Naive thymus-derived CD8-positive, alpha-beta T cell (primary cell): ENCODE measurements at regions not wholly inside any gene's neighbourhood (a gene's known extent, or its start where the extent isn't known, plus 50 kb on each side); places are given as distances from the start of the nearest gene placed in this dataset.
"Not testable (repeated sequence)": the region's sequence is repeated elsewhere in the genome, so short reads cannot be mapped to it uniquely, and the experiment has no call there.

Source experiments
- ATAC-seq, 2 donors: fragments of 150-1000 bp; cut with Tn5 transposase in 1 of 2; sonication (Bioruptor Pico), chemical (Tn5 transposase) in 1 of 2; 1 replicate in 1 of 2; 2 replicates in 1 of 2; pipeline ENCODE4 v1.10.0; 2021; ENCODE audit warnings: mild to moderate bottlenecking in 2 of 2, moderate library complexity in 2 of 2
- POLR2A ChIA-PET: fragments of 350-600 bp; sonication (Branson Sonifier 250); formaldehyde crosslinking; loops from one replicate; lab custom pipeline; 2021; ENCODE audit warnings: antibody characterized with exemption; lab: Charles Lee
- DNase-seq, 10 donors: peaks; one replicate each; pipeline versions ENCODE4 v3.0.0 to v3.0.0-alpha.2; 2020 to 2022
- H3K27ac Mint-ChIP-seq, 10 donors: one replicate each; pipeline ENCODE4 v1.8.0; 2020 to 2022; ENCODE audit warnings: mild to moderate bottlenecking in 10 of 10, mixed read lengths in 10 of 10, moderate library complexity in 4 of 10, inconsistent platforms in 1 of 10
- H3K27me3 Mint-ChIP-seq, 5 donors: one replicate each; pipeline ENCODE4 v1.8.0; 2021 to 2022; ENCODE audit warnings: mixed read lengths in 5 of 5
- H3K36me3 Mint-ChIP-seq, 3 donors: one replicate each; pipeline ENCODE4 v1.8.0; 2020 to 2022; ENCODE audit warnings: mixed read lengths in 3 of 3, mild to moderate bottlenecking in 2 of 3, inconsistent platforms in 1 of 3
- H3K4me1 Mint-ChIP-seq, 4 donors: one replicate each; pipeline ENCODE4 v1.8.0; 2021 to 2022; ENCODE audit warnings: mixed read lengths in 4 of 4
- H3K4me3 Mint-ChIP-seq, 10 donors: one replicate each; pipeline ENCODE4 v1.8.0; 2020 to 2022; ENCODE audit warnings: mild to moderate bottlenecking in 10 of 10, mixed read lengths in 10 of 10, moderate library complexity in 6 of 10, inconsistent platforms in 1 of 10
- H3K9me3 Mint-ChIP-seq, 9 donors: one replicate each; pipeline ENCODE4 v1.8.0; 2020 to 2022; ENCODE audit warnings: mixed read lengths in 9 of 9, mild to moderate bottlenecking in 3 of 9, inconsistent platforms in 1 of 9, moderate library complexity in 1 of 9

DNA sequence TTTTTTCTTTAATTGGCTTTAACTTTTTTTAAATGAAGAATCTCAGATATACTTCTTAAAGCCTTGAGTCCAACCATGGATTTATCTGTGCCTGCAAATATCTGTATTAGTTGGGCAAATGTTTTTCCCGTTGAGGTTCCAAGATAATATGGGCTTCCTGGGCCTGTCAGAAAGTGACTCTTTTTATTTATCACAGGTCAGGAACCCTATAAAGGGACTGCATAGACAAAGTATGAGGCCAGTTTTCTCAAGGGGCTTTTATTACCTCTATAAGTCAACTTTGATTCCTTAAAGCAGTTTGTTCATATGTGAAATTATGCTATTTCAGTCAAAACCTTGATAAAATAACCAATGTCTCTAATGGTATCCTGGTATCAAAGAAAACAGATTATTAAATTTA lies 80.2 kb upstream of the BMP2K start:
- no peak overlapping the region for H3K4me3 Mint-ChIP-seq
- no peaks in the 10 kb centered on the region for H3K36me3 Mint-ChIP-seq
- H3K9me3 Mint-ChIP-seq, result peaks cover 0 to 2% (median 0%) of the 10 kb centered on the region in 9 donors
- peaks cover 2 to 12% (median 7%) of the 10 kb centered on the region in 4 donors for H3K4me1 Mint-ChIP-seq
- POLR2A ChIA-PET, result no interaction called here
- DNase-seq, result no peak
- no peak overlapping the region for H3K27ac Mint-ChIP-seq
- H3K27me3 Mint-ChIP-seq, result no peaks in the 10 kb centered on the region
- ATAC-seq, result no peak

DNA sequence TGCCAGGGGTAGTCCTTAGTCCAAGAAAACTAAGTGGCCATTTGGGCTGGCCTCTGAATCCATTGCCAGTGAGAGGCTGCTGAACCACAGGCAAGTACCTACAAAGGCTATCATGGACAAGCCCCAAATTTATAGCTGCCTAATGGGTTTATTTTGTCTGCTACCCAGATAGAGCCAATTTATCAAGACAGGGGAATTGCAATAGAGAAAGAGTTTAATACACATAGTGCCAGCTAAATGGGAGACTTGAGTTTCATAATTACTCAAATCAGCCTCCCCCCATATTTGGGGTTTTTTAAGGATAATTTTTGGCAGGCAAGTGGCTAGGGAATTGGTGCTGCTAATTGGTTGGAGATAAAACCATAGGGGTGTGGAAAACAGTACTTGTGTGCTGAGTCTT lies 73.1 kb upstream of the BMP2K start:
- Mint-ChIP-seq H3K4me1 (peaks cover 0 to 10% (median 0%) of the 10 kb centered on the region in 4 donors), H3K4me3 (no peak overlapping the region), H3K27me3 (no peaks in the 10 kb centered on the region), H3K9me3 (peaks cover 0 to 24% (median 18%) of the 10 kb centered on the region in 9 donors), H3K36me3 (peaks cover 0 to 20% (median 12%) of the 10 kb centered on the region in 3 donors), H3K27ac (no peak overlapping the region)
- POLR2A ChIA-PET, result no interaction called here
- DNase-seq, result no peak
- ATAC-seq, result no peak

DNA sequence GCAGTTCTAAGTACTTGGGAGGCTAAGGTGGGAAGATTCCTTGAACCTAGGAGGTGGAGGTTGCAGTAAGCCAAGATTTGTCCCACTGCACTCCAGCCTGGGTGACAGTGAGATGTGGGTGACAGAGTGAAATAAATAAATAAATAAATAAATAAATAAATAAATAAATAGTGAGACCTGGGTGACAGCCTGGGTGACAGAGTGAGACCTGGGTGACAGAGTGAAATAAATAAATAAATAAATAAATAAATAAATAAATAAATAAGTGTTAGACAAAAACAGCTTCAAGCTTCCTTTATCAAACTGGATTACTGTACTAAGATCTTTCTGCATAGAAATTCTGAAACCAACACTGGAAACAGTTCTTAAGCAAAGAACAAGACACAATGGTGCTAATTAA lies 71.8 kb upstream of the BMP2K start:
- no peak overlapping the region for H3K4me3 Mint-ChIP-seq
- POLR2A ChIA-PET, result no interaction called here
- no peaks in the 10 kb centered on the region for H3K27me3 Mint-ChIP-seq
- peaks cover 0 to 10% (median 0%) of the 10 kb centered on the region in 4 donors for H3K4me1 Mint-ChIP-seq
- peaks cover 0 to 20% (median 12%) of the 10 kb centered on the region in 3 donors for H3K36me3 Mint-ChIP-seq
- ATAC-seq (no peak), DNase-seq (no peak)
- H3K9me3 Mint-ChIP-seq, result peaks cover 0 to 24% (median 18%) of the 10 kb centered on the region in 9 donors
- no peak overlapping the region for H3K27ac Mint-ChIP-seq

DNA sequence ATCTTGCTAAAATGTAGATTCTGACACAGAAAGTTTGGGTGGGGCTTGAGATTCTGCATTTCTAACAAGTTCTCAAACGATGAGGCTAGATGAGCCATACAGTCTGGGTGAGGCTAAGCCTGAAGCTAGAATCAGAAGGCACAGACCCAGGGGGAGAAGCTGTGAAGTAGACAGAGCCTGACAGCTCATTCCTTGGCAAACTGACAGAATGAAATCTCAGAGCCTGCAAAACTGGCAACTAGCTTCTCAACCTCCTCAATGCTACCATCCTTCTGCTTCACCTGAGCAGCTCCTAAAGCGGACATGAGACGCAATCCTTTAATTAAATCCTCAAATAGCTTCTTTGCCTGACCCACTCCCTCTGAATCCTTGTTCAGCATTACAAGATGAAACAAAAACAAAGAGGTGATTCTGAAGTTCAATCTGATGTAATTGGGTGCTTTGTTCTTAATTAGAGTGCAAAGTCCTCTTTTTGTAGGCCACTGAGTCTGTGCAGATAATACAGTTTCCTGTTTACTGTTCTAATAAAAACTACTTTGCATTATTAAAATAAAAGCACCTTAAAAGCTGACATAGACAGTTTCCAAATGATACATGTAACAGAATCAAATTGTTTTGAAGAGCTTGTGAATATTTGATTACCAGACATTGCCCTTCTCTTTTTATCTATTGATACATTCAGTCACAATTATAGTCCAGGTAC lies 71.0 kb upstream of the BMP2K start:
- DNase-seq, result no peak
- ATAC-seq, result no peak
- POLR2A ChIA-PET, result no interaction called here
- H3K27ac Mint-ChIP-seq, result no peak overlapping the region
- H3K4me3 Mint-ChIP-seq, result no peak overlapping the region
- no peaks in the 10 kb centered on the region for H3K27me3 Mint-ChIP-seq
- H3K4me1 Mint-ChIP-seq, result peaks cover 0 to 10% (median 0%) of the 10 kb centered on the region in 4 donors
- peaks cover 0 to 24% (median 18%) of the 10 kb centered on the region in 9 donors for H3K9me3 Mint-ChIP-seq
- peaks cover 0 to 20% (median 12%) of the 10 kb centered on the region in 3 donors for H3K36me3 Mint-ChIP-seq

DNA sequence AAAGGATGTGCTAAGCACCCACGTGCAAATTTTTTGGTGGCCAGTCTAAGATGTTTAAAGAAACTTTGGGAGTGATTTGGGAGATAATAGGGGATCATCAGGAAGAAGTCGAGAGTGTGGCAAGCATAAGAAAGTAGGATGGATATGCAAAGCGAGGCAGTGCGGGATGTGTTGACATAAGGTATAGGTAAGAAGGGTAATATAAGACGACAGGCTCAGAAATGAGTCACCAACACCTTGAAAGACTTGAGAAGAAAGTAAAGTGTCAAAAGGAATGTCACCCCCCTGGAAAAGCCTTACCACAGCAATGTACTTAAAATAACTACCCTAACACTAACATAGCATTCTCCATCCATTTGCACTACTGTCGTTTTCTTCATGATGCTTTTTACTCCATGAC lies 69.8 kb upstream of the BMP2K start:
- Mint-ChIP-seq H3K27me3 (no peaks in the 10 kb centered on the region), H3K4me1 (peaks cover 0 to 10% (median 0%) of the 10 kb centered on the region in 4 donors), H3K4me3 (no peak overlapping the region), H3K9me3 (peaks cover 0 to 22% (median 17%) of the 10 kb centered on the region in 9 donors), H3K36me3 (peaks cover 0 to 20% (median 12%) of the 10 kb centered on the region in 3 donors), H3K27ac (no peak overlapping the region)
- no peak for ATAC-seq
- POLR2A ChIA-PET, result no interaction called here
- DNase-seq, result no peak

DNA sequence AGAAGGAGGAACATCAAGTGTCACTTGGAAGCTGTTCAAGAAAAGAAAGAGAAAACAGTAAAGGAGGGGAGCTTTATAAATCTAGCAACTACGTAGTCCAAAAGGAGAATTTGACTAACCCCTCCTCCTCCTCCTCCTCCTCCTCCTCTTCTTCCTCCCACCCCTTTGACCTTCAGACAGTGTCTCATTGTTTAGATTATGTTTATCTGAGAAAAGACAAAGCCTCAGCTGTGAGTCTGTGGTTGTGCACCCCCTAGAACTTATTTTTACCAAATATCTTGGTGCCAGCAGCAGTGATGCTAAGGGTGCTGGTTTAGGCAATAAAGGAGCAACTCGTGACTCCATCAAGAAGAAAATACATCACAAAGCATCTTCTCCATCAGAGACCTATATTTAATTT lies 68.9 kb upstream of the BMP2K start:
- Mint-ChIP-seq H3K36me3 (peaks cover 0 to 15% (median 11%) of the 10 kb centered on the region in 3 donors), H3K9me3 (peaks cover 0 to 17% (median 13%) of the 10 kb centered on the region in 9 donors), H3K4me3 (no peak overlapping the region), H3K4me1 (peaks cover 0 to 10% (median 0%) of the 10 kb centered on the region in 4 donors), H3K27ac (no peak overlapping the region), H3K27me3 (no peaks in the 10 kb centered on the region)
- POLR2A ChIA-PET, result no interaction called here
- ATAC-seq (no peak), DNase-seq (no peak)

DNA sequence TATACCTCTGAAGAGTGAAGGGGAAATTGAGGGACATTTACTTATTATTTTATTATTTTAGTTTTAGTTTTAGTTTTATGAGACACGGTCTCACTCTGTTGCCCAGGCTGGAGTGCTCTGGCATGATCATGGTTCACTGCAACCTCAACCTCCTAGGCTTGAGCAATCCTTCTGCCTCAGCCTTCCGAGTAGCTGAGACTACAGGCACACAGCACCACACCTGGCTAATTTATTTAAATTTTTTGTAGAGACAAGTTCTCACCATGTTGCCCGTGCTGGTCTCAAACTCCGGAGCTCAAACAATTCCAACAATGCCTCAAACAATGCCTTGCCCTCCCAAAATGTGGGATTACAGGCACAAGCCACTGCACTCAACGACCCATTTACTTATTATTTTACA lies 68.4 kb upstream of the BMP2K start:
- DNase-seq, result no peak
- no peak for ATAC-seq
- peaks cover 0 to 11% (median 5%) of the 10 kb centered on the region in 3 donors for H3K36me3 Mint-ChIP-seq
- H3K4me1 Mint-ChIP-seq, result peaks cover 0 to 10% (median 0%) of the 10 kb centered on the region in 4 donors
- no peak overlapping the region for H3K27ac Mint-ChIP-seq
- H3K9me3 Mint-ChIP-seq, result peaks cover 0 to 11% (median 8%) of the 10 kb centered on the region in 9 donors
- H3K4me3 Mint-ChIP-seq, result no peak overlapping the region
- POLR2A ChIA-PET, result no interaction called here
- no peaks in the 10 kb centered on the region for H3K27me3 Mint-ChIP-seq

DNA sequence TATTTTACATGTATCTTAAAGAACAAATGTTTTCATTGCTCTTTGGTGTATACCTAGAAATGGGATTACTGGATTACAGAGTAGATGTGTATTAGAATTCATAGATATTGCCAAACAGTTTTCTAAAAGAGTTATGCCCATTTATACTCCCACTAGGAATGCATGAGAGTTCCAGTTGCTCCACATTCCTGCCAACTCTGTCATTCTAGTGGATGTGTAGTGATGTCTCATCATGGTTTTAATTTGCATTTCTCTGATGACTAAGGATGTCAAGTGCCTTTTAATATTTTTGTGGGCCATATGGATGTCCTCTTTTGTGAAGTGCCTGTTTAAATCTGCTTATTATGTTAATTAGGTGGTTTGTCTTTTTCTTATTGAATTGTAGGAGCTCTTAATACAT lies 65.6 kb upstream of the BMP2K start:
- peaks cover 0 to 9% (median 0%) of the 10 kb centered on the region in 4 donors for H3K4me1 Mint-ChIP-seq
- H3K9me3 Mint-ChIP-seq, result no peaks in the 10 kb centered on the region
- peaks cover 0 to 2% (median 0%) of the 10 kb centered on the region in 3 donors for H3K36me3 Mint-ChIP-seq
- ATAC-seq, result no peak
- no peak overlapping the region for H3K27ac Mint-ChIP-seq
- DNase-seq, result no peak
- POLR2A ChIA-PET, result no interaction called here
- no peaks in the 10 kb centered on the region for H3K27me3 Mint-ChIP-seq
- H3K4me3 Mint-ChIP-seq, result no peak overlapping the region

DNA sequence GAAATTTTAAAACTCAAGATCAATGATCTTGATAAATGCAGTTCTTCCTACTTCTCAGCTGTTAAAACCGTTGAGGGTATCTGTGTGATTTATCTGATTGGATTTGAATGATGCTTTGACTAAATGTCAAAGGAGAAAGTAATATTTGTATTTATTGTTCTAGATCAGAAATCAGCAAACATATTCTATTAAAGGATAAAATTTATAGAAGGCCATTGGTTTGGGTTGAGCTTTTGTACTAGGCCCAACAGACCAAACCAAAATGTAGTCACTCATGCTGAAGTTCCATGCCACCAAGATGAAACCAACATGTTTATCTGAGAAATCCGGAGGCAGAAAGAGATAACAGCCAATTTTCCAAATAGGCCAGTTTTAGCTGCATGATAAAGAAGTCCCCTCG lies 64.5 kb upstream of the BMP2K start:
- POLR2A ChIA-PET, result no interaction called here
- Mint-ChIP-seq H3K4me3 (no peak overlapping the region), H3K9me3 (no peaks in the 10 kb centered on the region), H3K4me1 (peaks cover 0 to 7% (median 0%) of the 10 kb centered on the region in 4 donors), H3K36me3 (peaks cover 0 to 2% (median 0%) of the 10 kb centered on the region in 3 donors), H3K27ac (no peak overlapping the region), H3K27me3 (peaks cover 0 to 7% (median 0%) of the 10 kb centered on the region in 5 donors)
- DNase-seq, result no peak
- ATAC-seq, result no peak

DNA sequence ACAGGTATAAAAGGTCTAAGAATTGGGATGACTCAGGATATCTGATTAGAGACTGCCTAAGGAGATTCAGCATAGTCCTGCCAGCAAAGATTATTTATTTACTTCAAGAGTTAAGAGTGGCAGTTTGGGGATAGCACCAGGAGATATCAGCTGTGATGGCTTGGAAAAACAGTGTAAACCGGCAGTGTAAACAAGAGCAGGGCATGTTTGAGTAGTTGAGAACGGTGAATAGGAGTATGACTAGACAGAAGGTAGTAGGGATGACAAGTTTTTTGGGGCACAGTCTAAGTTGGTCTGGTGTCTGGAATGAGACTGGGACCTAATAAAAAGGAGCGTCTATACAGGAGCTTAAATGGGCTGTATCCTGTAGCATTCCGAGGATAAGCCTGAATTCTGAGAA lies 61.6 kb upstream of the BMP2K start:
- H3K36me3 Mint-ChIP-seq, H3K27ac Mint-ChIP-seq, H3K4me3 Mint-ChIP-seq, H3K9me3 Mint-ChIP-seq, H3K4me1 Mint-ChIP-seq, DNase-seq, POLR2A ChIA-PET, ATAC-seq: not testable (repeated sequence)
- H3K27me3 Mint-ChIP-seq, result peaks cover 0 to 14% (median 0%) of the 10 kb centered on the region in 5 donors

DNA sequence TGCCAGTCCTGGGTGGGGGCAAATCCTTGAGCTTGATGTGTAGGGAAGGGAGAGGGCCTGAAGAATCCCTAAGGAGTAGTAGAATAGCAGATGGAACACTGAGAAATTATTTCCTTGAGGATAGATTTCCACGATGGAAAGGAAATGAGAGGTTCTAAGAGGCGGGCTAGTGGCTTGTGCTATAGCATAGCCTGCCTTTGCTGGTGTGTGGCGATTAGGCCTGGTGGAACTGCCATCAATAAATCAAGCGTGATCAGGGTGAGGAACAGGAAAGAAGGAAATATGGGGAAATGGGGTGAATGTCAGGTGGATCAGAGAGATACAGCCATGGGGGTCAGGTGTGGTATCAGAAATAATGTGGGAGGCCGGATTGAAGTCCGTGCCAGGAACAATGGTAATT lies 60.8 kb upstream of the BMP2K start:
- H3K9me3 Mint-ChIP-seq, H3K36me3 Mint-ChIP-seq, H3K4me1 Mint-ChIP-seq, H3K4me3 Mint-ChIP-seq, DNase-seq, POLR2A ChIA-PET, ATAC-seq: not testable (repeated sequence)
- peak overlapping the region in 1 of 10 donors; percentile 53 for H3K27ac Mint-ChIP-seq
- peaks cover 0 to 14% (median 0%) of the 10 kb centered on the region in 5 donors for H3K27me3 Mint-ChIP-seq

DNA sequence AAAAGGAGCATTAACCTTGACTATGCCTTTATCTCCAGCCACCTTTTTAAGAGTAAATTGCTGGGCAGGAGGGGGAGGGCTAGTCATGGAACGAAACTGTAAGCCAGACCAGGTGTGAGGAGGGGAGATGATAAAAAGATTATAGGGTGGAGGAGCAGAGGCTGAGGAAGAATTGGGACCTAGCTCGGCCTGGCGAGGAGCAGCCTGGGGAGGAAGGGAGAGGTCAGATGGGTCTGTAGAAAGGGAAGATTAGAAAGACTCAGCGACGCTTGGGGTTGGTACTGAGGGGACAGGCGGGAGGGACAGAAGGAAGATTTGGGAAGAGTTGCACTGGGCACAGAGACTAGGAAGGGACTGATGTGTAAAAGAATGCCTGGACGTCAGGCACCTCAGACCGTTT lies 58.4 kb upstream of the BMP2K start:
- Mint-ChIP-seq H3K27ac (peak overlapping the region in 1 of 10 donors; percentile 62), H3K27me3 (peaks cover 0 to 14% (median 0%) of the 10 kb centered on the region in 5 donors), H3K4me1 (peaks cover 9 to 22% (median 15%) of the 10 kb centered on the region in 4 donors)
- H3K4me3 Mint-ChIP-seq, DNase-seq, POLR2A ChIA-PET, H3K36me3 Mint-ChIP-seq, ATAC-seq, H3K9me3 Mint-ChIP-seq: not testable (repeated sequence)

DNA sequence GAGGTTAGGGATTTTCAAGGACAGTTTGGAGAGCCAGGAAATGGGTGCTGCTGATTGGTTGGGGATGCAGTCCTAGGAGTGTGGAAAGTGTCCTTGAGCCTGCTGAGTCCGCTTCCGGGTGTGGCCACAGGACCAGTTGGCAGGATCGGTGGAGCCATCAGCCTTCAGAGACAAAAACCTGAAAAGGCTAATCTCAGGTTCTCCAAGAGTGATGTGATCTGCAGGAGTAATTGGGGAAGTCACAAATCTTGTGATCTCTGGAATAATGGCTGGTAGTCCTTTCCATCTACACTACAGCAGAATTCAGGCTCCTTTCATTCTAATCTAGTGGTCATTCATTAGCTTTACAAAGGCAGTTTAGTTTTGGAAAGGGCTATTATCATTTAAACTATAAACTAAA lies 55.9 kb upstream of the BMP2K start:
- DNase-seq (no peak), ATAC-seq (no peak)
- Mint-ChIP-seq H3K27me3 (peaks cover 0 to 14% (median 0%) of the 10 kb centered on the region in 5 donors), H3K4me1 (peaks cover 9 to 22% (median 15%) of the 10 kb centered on the region in 4 donors), H3K27ac (peak overlapping the region in 1 of 10 donors; percentile 14), H3K4me3 (peak overlapping the region in 4 of 10 donors; percentile 12 to 72 (median 22)), H3K9me3 (no peaks in the 10 kb centered on the region), H3K36me3 (no peaks in the 10 kb centered on the region)
- POLR2A ChIA-PET, result no interaction called here
